TTC549 (cell line): ENCODE measurements at regions not wholly inside any gene's neighbourhood (a gene's known extent, or its start where the extent isn't known, plus 50 kb on each side); places are given as distances from the start of the nearest gene placed in this dataset.
"Not testable (repeated sequence)": the region's sequence is repeated elsewhere in the genome, so short reads cannot be mapped to it uniquely, and the experiment has no call there.

Source experiments
- FAIRE-seq: peaks from 2 replicates; lab custom pipeline; 2012; peaks lifted over from hg19 to GRCh38; lab: Jason Lieb, UNC

DNA sequence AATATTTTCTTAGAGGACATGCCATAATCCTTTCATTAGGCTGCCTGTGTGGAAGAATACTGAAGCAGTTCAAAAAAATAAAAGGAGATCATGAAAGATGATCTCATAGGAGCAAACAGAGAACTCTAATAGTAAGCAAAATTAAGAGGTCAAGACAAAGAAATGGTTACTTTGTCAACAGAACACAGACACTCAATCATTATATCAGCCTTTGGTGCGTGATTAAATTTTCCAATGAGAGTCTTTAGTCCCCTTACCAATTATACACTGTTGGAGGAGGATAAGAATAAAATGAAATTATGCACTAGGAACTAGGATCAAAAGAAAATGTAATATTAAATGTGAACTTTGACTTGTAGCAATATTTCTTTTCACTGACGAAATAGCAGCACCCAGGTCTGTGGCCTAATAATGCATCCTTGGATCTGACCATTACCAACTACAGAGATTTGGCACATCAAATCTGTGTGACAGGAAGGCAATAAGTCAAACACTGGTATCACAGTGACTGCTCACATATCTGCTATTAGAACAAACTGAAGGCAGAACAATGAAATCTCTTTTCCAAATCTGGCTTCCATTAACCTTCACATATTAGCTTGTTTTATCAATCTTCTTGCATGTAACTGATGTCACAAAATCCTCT is 1812.9 kb downstream of the PLA2G4A start:
- no peak for FAIRE-seq

DNA sequence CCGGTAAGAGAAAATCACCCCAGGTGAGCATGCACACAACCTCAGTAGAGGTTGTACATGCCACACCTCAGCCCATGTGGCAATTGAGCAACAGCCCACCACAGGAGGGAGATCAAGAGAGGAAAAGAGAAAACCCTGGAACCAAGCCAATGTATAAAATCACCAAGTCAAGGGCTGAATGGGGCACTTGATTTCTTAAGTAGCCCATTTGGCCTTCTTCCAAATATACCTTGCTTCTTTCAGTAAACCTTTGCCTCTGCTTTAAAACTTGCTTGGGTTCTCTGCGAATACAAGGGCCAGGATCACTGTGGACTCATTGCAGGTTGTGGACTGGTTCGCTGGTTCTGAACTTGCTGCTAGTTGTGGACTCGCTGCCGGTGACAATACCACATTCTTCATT is 1814.0 kb downstream of the PLA2G4A start:
- no peak for FAIRE-seq

DNA sequence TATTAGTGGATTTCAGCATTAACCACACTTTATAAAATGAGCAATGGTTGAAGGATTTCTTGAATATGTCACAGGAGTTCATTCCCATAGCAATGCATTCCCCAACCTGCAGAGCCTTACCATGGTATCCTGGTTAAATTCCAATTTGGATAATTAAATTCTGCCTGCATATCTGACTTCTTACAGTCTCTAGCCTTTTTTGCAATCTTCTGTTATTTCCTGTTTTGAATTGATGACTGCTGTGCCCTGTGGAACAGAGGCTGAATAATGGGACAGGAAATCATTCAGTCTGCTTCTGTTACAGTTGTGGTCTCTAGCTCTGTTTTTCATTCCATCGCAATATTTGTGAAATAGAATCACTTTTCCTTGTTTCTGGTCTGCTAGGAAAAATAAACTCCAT is 1823.9 kb downstream of the PLA2G4A start:
- no peak for FAIRE-seq

DNA sequence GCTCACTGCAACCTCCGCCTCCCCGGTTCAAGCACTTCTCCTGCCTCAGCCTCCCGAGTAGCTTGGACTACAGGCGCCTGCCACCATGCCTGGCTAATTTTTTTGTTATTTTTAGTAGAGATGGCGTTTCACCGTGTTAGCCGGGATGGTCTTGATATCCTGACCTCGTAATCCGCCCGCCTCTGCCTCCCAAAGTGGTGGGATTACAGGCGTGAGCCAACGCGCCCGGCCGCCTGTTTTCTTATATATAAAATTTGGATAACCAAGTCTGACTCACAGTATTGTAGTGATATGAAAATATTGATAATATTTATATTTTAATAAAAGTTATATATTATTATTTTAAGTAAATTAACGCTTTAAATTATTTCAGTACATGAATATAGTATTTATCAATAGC is 1821.7 kb downstream of the BRINP3 start:
- FAIRE-seq: peak; percentile 90

DNA sequence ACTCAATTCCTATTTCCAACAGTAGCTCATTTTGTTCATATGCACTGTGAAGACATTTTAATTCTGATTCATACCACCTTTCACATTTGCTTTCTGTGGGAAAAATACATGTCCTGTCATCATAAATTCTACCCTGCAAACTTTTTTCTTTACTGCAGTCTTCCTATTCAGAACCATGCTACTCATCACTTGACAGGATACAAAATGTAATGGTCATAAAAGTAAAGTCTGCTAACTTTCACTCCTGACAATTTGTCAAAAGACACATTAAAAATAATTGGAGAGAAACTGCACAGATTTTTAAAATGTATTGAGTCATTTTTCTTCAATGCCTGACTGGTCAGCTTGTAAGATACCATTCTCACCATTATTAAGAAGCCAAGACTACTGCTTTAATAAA is 1817.1 kb downstream of the BRINP3 start:
- FAIRE-seq: no peak

DNA sequence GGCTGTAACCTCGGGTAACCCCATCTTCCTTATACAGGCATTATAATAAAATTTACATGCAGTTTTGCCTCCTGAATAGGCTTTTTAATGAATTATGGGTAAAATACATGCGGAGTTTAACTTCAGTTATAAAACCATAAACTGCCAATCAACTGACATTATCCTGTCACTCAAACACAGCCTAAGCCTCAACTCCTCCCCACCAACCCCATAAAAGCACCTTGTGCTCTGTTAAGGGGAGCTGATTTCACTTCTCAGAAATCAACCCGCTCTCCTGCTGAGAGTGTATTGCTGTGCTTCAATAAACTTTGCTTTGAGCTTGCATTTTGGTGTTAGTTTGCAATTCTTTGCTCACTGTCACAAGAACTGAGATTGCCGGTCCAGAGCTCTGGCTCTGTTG is 1812.2 kb downstream of the BRINP3 start:
- FAIRE-seq: no peak

DNA sequence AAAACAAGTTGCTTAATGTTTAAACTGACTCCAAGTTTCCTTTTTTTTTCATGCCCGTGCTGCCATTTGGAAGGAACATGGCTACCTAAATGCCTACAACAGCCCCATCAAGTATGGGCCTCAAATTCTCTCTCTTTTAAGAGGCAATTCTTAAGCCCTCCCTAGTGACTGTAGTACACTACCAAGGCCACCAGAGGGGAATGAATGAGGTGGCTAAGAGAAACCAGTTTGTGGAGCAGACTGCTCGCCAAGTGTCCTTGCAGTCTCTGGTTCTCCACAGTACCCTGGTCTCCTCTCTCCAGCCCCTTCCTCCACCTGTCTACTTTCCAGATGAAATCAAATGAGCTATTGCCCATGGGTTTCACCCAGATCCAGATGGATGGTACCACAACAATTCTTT is 1809.6 kb downstream of the BRINP3 start:
- FAIRE-seq: no peak

DNA sequence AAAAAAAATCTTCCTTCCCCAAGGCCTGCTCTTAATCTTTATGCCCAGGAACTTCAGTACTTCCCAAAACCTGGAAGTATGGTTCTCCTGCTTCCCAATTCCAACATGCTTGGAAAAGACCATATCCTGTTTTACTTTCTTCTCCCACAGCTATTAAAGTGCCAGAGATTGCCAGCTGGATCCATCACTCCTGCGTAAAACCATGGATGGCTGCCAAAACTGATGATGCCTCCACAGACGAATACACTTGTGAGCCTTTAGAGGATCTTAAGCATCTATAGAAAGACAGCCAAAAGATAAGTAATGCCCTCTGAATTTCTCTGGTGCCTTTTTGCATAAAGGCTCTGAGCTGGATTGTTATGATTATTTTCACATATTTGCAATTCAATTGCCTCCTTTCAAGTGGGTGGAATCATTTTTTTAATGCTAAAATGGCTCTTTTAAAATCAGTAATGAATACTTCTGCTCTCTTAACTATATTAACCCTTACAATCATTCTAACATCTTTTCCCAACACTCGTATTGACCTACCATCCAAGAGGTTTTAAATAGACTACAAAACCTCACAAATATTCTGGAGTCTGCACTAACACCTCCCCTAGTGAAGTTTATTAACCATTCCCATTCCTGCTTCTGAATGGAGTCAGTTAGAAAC is 1807.8 kb downstream of the BRINP3 start:
- no peak for FAIRE-seq

DNA sequence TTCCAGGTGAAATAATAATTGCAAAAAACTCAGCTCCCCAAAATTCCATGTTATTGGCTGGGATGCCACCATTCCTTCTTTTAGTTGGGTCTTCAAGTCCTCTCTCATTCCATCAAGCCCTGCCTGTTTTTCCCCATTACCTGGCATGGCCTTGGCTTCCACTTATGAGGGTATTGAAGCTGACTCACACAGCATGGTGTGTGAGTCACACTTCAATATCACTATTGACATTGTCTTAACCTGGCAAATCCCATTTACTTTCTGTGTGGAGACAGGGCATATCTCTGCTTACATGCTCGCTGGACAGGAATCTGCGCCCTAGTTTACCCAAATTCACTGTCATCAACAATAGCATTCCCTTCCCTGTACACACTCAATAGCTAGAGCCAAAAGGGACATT is 1806.8 kb downstream of the BRINP3 start:
- no peak for FAIRE-seq

DNA sequence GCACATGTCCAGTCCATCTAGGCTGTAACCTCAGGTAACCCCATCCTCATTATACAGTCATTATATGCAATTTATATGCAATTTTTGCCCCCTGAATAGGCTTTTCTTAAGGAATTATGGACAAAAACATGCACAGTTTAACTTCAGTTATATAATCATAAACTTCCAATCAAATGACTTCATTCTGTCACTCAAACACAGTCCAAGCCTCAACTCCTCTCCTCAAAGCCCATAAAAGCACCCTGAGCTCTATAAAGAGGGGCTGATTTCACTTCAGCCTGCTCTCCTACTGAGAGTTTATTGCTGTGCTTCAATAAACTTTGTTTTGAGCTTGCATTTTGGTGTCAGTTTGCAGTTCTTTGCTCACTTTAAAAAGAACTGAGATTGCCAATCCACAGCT is 1805.5 kb downstream of the BRINP3 start:
- no peak for FAIRE-seq

DNA sequence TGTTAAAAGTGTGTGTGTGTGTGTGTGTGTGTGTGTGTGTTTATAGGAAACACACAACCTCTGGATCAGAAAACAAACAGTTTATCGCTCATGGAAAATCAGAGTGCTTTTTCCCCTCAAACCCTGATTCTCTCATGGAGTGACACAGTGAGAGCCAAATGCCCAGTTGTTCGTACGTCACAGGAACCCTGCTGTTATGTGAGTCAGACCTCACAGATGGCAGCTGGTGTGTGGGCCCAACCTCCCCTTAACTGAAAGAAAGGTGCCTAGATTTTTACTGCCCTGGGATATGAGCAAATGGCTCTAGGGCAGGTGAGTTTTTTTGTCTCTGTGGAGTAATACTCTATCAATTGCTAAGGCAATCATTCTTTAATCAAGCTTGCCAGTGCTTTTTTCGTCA is 1788.1 kb downstream of the BRINP3 start:
- no peak for FAIRE-seq

DNA sequence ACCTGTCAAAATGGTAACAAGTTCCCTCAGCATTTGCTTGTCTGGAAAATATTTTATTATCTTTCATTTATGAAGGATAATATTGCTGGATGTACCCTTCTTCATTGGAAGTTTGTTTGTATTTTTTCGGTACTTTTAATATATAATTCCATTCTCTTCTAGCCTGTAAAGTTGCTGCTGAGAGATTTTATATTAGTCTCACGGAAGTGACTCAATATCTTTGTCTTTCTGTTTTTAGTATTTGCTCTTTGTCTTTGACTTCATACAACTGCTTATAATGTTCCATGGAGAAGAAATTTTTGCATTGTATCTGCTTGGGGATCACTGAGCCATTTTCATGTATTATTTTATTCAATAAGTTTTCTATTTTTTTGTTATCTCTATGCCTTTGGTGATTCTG is 1777.5 kb downstream of the BRINP3 start:
- no peak for FAIRE-seq

DNA sequence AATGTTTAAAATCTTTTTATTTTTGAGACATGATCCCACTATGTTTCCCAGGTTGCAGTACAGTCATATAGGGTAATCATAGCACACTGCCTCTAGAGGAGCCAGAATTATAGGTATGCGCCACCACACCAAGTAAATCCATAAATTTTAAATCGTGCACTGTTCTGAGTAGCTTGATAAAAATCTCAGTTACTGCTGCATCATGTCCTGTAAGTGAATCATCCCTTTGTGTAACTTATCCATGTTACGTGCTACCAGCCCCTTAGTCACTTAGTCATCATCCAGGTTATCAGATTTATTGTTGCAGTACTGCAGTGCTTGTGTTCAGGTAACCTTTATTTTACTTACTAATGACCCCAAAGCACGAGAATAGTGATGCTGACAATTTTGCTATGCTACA is 1770.9 kb downstream of the BRINP3 start:
- FAIRE-seq: no peak

DNA sequence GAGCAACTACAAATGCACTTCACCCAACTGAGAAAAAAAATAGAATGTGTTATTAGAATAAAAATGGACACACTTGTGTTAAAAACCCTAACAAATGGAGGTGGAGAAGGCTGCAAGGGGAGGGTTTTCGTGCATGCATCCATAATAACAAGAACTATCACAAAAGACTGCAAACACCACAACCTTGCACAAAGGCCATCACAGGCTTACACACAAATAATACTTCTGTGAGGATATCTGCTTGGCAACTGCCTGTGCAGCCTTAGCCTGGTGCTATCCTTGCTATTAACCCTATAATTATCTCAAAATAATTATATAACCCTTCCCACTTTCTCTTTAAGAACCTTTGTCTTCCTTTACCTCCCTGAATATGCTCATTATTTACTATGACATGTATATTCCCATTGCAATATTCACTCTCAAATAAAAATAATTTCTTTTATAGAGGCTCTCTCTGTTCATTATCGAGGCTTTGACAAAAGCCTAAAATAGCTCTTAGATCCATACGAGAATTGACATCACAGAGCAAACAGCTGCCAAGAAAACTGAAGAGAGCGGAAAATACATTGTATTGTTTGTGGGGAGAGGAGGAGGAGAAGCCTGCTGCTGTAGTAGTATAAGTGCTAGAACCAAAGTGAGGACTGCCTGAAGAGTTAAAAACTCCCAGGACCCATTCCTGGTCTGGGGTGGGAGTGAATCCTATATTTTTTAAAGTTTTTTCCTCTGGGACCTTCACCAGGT is 1768.7 kb downstream of the BRINP3 start:
- no peak for FAIRE-seq

DNA sequence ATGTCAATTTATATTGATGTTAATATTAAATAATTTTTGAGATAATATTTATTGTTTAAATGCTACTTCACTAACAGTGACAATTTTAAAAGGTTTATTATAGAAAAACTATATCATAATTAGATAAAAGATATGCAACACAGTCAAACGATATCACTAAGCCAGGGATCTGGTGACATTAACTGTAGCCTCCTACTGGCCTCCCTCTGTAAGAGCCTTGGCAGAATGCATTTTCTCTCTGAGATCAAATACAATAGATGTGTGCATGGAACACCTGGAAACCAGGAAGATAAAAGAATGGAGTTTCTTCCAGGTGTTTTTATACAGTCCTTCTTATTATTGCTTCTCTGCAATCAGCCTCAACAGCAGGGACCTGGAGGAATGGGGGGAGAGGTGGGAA is 1762.1 kb downstream of the BRINP3 start:
- peak; percentile 93 for FAIRE-seq

DNA sequence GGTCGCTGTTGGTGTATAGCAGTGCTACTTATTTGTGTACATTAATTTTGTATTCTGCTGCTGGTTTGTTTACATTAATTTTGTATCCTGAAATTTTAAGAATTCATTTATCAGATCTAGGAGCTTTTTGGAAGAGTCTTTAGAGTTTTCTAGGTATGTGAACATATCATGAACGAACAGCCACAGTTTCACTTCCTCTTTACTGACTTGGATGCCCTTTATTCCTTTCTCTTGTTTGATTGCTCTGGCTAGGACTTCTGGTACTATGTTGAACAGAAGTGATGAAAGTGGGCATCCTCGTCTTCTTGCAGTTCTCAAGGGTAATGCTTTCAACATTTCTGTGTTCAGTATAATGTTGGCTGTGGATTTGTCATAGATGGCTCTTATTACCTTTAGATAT is 1757.9 kb downstream of the BRINP3 start:
- FAIRE-seq: no peak

DNA sequence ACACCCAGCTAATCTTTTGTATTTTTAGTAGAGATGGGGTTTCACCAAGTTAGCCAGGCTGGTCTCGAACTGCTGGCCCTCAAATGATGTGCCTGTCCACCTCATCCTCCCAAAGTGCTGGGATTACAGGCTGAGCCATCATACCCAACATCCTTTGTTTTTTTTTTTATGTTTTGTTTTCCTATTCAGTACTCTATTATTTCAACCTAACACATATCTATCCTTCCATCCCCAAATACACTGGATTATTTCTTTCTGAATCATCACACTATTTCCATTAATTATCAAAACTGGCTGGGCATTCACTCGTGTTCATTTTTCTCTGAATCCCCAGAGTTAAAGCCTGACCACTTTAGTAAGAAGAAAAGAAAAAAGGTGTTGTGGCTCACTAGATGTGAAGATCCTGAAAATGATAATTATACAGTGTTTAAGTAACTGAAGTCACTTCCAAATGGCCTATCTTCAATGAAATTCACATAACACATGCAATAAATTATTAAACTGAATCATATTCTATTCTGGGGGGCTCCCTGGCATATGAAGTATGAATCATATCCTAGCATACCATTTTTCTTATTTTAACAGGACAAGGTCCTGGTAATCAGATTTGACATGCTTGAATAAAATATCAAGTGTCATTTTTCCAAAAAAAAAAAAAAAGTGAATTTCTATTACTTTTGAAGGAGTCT is 1754.2 kb downstream of the BRINP3 start:
- peak; percentile 32 for FAIRE-seq

DNA sequence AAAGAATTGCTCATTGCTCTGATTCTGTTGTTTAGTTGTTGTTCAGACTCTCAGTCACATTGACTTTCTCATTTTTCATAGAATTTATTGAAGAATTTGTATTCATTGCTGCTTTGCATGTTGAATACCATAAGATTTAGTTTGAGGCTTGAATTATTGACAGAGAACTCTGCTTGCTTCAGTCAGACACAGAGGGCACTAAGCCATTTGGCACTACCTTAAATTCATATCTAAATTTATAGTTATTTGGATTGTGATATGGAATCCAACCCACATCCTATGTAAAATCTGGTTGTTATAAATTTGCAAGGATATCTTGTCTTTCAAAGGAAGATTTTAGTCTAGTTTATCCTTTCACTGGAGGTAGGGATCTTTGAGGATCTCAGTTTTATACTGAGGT is 1748.6 kb downstream of the BRINP3 start:
- no peak for FAIRE-seq

DNA sequence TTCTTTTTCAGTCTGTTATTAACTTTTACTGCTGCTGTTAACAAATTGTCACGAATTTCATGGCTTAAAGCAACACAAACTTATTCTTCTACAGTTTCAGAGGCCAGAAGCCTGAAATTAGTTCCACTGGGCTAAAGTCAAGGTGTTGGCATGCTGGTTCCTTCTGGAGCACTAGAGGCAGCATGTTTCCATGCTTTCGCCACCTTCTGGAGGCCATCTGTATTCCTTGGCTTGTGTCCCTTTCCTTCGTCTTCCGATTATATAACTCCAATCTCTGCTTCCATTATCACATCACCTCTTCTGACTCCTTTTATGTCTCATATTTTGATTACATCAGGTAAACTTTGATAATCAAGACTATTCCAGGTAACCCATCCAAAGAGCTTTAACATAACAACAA is 1742.1 kb downstream of the BRINP3 start:
- no peak for FAIRE-seq

DNA sequence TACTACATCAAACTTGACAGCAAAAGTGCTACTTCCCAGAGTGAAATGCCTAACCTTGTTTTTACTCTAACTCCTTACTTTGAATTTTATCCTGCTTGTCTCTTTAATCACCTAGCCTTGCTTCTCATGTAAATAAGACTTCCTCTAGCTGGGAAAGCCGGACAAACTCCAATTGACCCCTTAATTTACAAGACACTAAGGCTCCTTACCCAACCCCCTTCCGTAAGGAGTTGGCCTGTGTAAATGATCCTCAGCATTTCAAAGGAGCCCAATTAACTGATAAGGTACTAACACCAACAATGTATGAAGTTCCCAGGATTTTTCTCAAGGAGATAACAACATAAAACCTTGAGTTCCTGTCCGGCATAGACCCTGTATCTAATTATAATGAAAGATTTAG is 1728.4 kb downstream of the BRINP3 start:
- FAIRE-seq: not testable (repeated sequence)

DNA sequence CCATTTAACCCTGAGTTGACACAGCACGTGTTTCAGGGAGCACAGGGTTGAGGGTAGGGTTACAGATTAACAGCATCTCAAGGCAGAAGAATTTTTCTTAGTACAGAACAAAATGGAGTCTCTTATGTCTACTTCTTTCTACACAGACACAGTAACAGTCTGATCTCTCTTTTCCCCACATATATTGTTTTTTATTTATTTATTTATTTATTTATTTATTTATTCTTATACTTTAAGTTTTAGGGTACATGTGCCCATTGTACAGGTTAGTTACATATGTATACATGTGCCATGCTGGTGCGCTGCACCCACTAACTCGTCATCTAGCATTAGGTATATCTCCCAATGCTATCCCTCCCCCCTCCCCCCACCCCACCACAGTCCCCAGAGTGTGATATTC is 1725.6 kb downstream of the BRINP3 start:
- FAIRE-seq: not testable (repeated sequence)

DNA sequence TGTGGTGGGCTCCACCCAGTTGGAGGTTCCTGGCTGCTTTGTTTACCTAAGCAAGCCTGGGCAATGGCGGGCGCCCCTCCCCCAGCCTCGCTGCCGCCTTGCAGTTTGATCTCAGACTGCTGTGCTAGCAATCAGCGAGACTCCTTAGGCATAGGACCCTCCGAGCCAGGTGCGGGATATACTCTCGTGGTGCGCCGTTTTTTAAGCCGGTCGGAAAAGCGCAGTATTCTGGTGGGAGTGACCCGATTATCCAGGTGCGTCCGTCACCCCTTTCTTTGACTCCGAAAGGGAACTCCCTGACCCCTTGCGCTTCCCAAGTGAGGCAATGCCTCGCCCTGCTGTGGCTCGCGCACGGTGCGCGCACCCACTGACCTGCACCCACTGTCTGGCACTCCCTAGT is 1719.9 kb downstream of the BRINP3 start:
- FAIRE-seq: not testable (repeated sequence)

DNA sequence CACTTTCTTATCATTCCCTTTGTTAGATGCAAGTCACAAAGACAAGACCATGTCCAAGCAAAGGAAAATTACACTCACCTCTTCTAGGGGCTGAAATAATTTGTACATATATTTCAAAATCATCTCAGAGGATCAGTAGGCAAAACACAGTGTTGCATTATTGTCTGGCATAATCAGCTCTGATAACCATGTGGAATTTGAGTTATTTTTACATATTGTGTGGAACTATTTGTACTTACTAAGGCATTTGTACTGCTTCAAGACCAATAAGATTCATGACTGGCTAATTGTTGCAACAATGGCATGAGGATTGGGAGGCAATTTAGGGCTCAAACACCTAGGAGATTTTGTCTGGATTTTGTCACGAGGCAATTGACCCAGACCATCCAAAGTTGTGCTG is 1716.4 kb downstream of the BRINP3 start:
- no peak for FAIRE-seq
